ENCODE measurements at regions not wholly inside any gene's neighbourhood (a gene's known extent, or its start where the extent isn't known, plus 50 kb on each side); places are given as distances from the start of the nearest gene placed in this dataset.

GRCh38 chr12:24042651-24043050 is 93.2 kb upstream of the SOX5 start:
- Histone ChIP-seq H3K4me2 (ENCODE audit: low read depth, low read length, poor library complexity, severe bottlenecking) (no peak overlapping the region), H3K9me3 (ENCODE audit: insufficient read depth, low read length) (no peaks in the 10 kb centered on the region), H3K9me2 (replicated peaks; ENCODE audit: insufficient read depth, low read length) (no peaks in the 10 kb centered on the region), H3K27ac (ENCODE audit: low read depth, low read length) (no peak overlapping the region), H3F3A (ENCODE audit: insufficient read depth) (no peaks in the 10 kb centered on the region), H3K79me2 (ENCODE audit: insufficient read depth, low read length) (no peaks in the 10 kb centered on the region), H3K36me3 (ENCODE audit: low read length) (no peaks in the 10 kb centered on the region), H3K9ac (ENCODE audit: low read length) (no peak overlapping the region), H3K27me3 (ENCODE audit: low read length) (no peaks in the 10 kb centered on the region), H4K20me1 (ENCODE audit: low read depth, low read length) (no peaks in the 10 kb centered on the region), H2AFZ (ENCODE audit: low read depth, low read length, severe bottlenecking) (no peak overlapping the region), H3K4me3 (ENCODE audit: insufficient read depth, low read length, poor library complexity, severe bottlenecking) (no peak overlapping the region)
- TF ChIP-seq EZH2phosphoT487 (conservative IDR thresholded peaks at IDR 0.05; ENCODE audit: low read length) (no peak), CTCF (IDR thresholded peaks at IDR 0.05; ENCODE audit: insufficient read depth, low read length, poor library complexity, severe bottlenecking) (no peak)

- no peaks in the 10 kb centered on the region for H3K36me3 ChIP-seq (ENCODE audit: low read length)
- H4K20me1 ChIP-seq (ENCODE audit: low read depth, low read length) = no peaks in the 10 kb centered on the region
- no peak overlapping the region for H2AFZ ChIP-seq (ENCODE audit: low read depth, low read length, severe bottlenecking)
- no peak overlapping the region for H3K4me3 ChIP-seq (ENCODE audit: insufficient read depth, low read length, poor library complexity, severe bottlenecking)
- no peaks in the 10 kb centered on the region for H3K9me2 ChIP-seq (replicated peaks; ENCODE audit: insufficient read depth, low read length)
- H3K9me3 ChIP-seq (ENCODE audit: insufficient read depth, low read length) = no peaks in the 10 kb centered on the region
- TF ChIP-seq CTCF (IDR thresholded peaks at IDR 0.05; ENCODE audit: insufficient read depth, low read length, poor library complexity, severe bottlenecking) = no peak
- no peak for TF ChIP-seq EZH2phosphoT487 (conservative IDR thresholded peaks at IDR 0.05; ENCODE audit: low read length)
- H3K4me2 ChIP-seq (ENCODE audit: low read depth, low read length, poor library complexity, severe bottlenecking) = no peak overlapping the region
- H3F3A ChIP-seq (ENCODE audit: insufficient read depth) = no peaks in the 10 kb centered on the region
- no peaks in the 10 kb centered on the region for H3K27me3 ChIP-seq (ENCODE audit: low read length)
- H3K9ac ChIP-seq (ENCODE audit: low read length) = no peak overlapping the region
- no peaks in the 10 kb centered on the region for H3K79me2 ChIP-seq (ENCODE audit: insufficient read depth, low read length)
- H3K27ac ChIP-seq (ENCODE audit: low read depth, low read length) = no peak overlapping the region
Observed at GRCh38 chr12:24039113-24039525, 89.6 kb upstream of the SOX5 start.

- Histone ChIP-seq H3K27me3 (ENCODE audit: low read length) (no peaks in the 10 kb centered on the region), H3K27ac (ENCODE audit: low read depth, low read length) (no peak overlapping the region), H2AFZ (ENCODE audit: low read depth, low read length, severe bottlenecking) (no peak overlapping the region), H3K9me2 (replicated peaks; ENCODE audit: insufficient read depth, low read length) (no peaks in the 10 kb centered on the region), H3K4me3 (ENCODE audit: insufficient read depth, low read length, poor library complexity, severe bottlenecking) (no peak overlapping the region), H3K79me2 (ENCODE audit: insufficient read depth, low read length) (no peaks in the 10 kb centered on the region), H3K4me2 (ENCODE audit: low read depth, low read length, poor library complexity, severe bottlenecking) (no peak overlapping the region), H3K9ac (ENCODE audit: low read length) (no peak overlapping the region), H4K20me1 (ENCODE audit: low read depth, low read length) (no peaks in the 10 kb centered on the region), H3F3A (ENCODE audit: insufficient read depth) (no peaks in the 10 kb centered on the region), H3K36me3 (ENCODE audit: low read length) (no peaks in the 10 kb centered on the region), H3K9me3 (ENCODE audit: insufficient read depth, low read length) (no peaks in the 10 kb centered on the region)
- TF ChIP-seq CTCF (IDR thresholded peaks at IDR 0.05; ENCODE audit: insufficient read depth, low read length, poor library complexity, severe bottlenecking) = no peak
- no peak for TF ChIP-seq EZH2phosphoT487 (conservative IDR thresholded peaks at IDR 0.05; ENCODE audit: low read length)
Observed at GRCh38 chr12:24038211-24038997, 88.9 kb upstream of the SOX5 start.
